ENCODE measurements at regions not wholly inside any gene's neighbourhood (a gene's known extent, or its start where the extent isn't known, plus 50 kb on each side); places are given as distances from the start of the nearest gene placed in this dataset.

DNA sequence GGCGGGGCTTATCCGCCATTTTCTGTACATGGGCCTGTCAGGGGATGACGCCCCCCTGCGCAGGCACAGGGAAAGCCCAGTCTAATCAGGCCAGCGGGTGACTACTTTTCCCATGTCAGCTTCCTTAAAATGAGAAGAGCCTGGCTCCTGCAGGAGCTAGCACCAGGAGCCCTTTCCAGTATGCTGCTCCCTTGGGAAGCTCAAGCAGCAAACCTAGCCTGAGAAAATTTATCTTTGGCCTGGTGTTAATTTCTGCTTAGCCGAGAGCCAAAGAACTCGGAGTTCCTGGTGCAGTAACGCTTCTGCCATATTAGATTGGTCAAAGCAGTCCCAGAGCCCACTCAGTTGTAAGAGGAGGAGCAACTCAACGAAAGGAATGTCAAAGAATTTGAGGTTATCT is 239.0 kb upstream of the PHYHIPL start:
- DNase-seq (ENCODE audit: low read depth, low spot score) (no peak), FAIRE-seq (no peak), ATAC-seq (no peak)
- BruUV-seq (replicated peaks) = no TSS peak
- H3K27ac ChIP-seq (ENCODE audit: control insufficient read depth, insufficient read depth) = no peak overlapping the region
- no peak overlapping the region for H2AFZ ChIP-seq (ENCODE audit: control insufficient read depth, low read depth, low read length)
- no peak overlapping the region for H3K9ac ChIP-seq (ENCODE audit: control insufficient read depth, insufficient read depth, low read length)
- SMC1A ChIA-PET (ENCODE audit: uncharacterized antibody, unreplicated experiment) = interaction anchor here (0.9 to 3.6 kb wide), 5 partner anchors 16 to 686 kb away, joined by 3 to 13 read pairs (median 3); no protein-coding TSS in a partner anchor
- POLR2A ChIA-PET = no interaction called here
- no peaks in the 10 kb centered on the region for H3K79me2 ChIP-seq (ENCODE audit: control insufficient read depth, insufficient read depth, low read length)
- RAD21 ChIA-PET (ENCODE audit: unreplicated experiment) = interaction anchor here (0.6 to 1.0 kb wide), 2 partner anchors 15 to 40 kb away, joined by 4 to 5 read pairs; no protein-coding TSS in a partner anchor
- peaks cover 0 to 2% of the 10 kb centered on the region in 2 experiments; a peak in 3 of 4 replicates for H3K27me3 ChIP-seq (replicated peaks in 1 of 2; ENCODE audit: control insufficient read depth in 2 of 2, insufficient read depth in 2 of 2, low read length in 1 of 2)
- H3K4me3 ChIP-seq = no peak overlapping the region
- no peaks in the 10 kb centered on the region for H3K9me3 ChIP-seq (replicated peaks; ENCODE audit: control insufficient read depth, insufficient read depth, low read length)
- intact Hi-C loops (cut with micrococcal nuclease; ENCODE audit: unreplicated experiment) (no loop called here), in situ Hi-C loops (cut with MboI) (no loop called here)
- H3K36me3 ChIP-seq (ENCODE audit: control insufficient read depth in 2 of 2, insufficient read depth in 2 of 2, low read length in 1 of 2) = no peaks in the 10 kb centered on the region
- H4K20me1 ChIP-seq (ENCODE audit: control insufficient read depth, insufficient read depth) = no peaks in the 10 kb centered on the region
- no peak for TF ChIP-seq NR2C1 (IDR thresholded peaks at IDR 0.05)
- TF ChIP-seq TCF3 (IDR thresholded peaks at IDR 0.05; ENCODE audit: borderline replicate concordance, insufficient read depth, low read depth, low read length) = no peak
- TF ChIP-seq ASH2L (IDR thresholded peaks at IDR 0.05; ENCODE audit: borderline replicate concordance, low read depth) = no peak
- TF ChIP-seq PAX8 (IDR thresholded peaks at IDR 0.05) = no peak
- TF ChIP-seq USF1 (IDR thresholded peaks at IDR 0.05; ENCODE audit: borderline replicate concordance, extremely low read length, insufficient read depth, low read depth, low read length) = no peak
- no peak for TF ChIP-seq SKIL (IDR thresholded peaks at IDR 0.05; ENCODE audit: low read depth, poor library complexity, severe bottlenecking)
- TF ChIP-seq, protein P1, sequence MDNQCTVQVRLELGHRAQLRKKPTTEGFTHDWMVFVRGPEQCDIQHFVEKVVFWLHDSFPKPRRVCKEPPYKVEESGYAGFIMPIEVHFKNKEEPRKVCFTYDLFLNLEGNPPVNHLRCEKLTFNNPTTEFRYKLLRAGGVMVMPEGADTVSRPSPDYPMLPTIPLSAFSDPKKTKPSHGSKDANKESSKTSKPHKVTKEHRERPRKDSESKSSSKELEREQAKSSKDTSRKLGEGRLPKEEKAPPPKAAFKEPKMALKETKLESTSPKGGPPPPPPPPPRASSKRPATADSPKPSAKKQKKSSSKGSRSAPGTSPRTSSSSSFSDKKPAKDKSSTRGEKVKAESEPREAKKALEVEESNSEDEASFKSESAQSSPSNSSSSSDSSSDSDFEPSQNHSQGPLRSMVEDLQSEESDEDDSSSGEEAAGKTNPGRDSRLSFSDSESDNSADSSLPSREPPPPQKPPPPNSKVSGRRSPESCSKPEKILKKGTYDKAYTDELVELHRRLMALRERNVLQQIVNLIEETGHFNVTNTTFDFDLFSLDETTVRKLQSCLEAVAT (IDR thresholded peaks at IDR 0.05) = no peak
- no peak for TF ChIP-seq IKZF1 (conservative IDR thresholded peaks at IDR 0.05)
- TF ChIP-seq FOS (IDR thresholded peaks at IDR 0.05; ENCODE audit: borderline replicate concordance, extremely low read depth, insufficient read length) = no peak
- TF ChIP-seq GATAD2B (conservative IDR thresholded peaks at IDR 0.05; ENCODE audit: low read depth) = no peak
- TF ChIP-seq NRF1 (conservative IDR thresholded peaks at IDR 0.05; ENCODE audit: low read depth, low read length) = no peak
- TF ChIP-seq, protein P2, sequence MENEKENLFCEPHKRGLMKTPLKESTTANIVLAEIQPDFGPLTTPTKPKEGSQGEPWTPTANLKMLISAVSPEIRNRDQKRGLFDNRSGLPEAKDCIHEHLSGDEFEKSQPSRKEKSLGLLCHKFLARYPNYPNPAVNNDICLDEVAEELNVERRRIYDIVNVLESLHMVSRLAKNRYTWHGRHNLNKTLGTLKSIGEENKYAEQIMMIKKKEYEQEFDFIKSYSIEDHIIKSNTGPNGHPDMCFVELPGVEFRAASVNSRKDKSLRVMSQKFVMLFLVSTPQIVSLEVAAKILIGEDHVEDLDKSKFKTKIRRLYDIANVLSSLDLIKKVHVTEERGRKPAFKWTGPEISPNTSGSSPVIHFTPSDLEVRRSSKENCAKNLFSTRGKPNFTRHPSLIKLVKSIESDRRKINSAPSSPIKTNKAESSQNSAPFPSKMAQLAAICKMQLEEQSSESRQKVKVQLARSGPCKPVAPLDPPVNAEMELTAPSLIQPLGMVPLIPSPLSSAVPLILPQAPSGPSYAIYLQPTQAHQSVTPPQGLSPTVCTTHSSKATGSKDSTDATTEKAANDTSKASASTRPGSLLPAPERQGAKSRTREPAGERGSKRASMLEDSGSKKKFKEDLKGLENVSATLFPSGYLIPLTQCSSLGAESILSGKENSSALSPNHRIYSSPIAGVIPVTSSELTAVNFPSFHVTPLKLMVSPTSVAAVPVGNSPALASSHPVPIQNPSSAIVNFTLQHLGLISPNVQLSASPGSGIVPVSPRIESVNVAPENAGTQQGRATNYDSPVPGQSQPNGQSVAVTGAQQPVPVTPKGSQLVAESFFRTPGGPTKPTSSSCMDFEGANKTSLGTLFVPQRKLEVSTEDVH (IDR thresholded peaks at IDR 0.05; ENCODE audit: low read depth, partially characterized antibody) = no peak
- TF ChIP-seq EZH2 (IDR thresholded peaks at IDR 0.05; ENCODE audit: borderline replicate concordance, control insufficient read depth, low read depth, low read length) = no peak
- TF ChIP-seq, protein P3, sequence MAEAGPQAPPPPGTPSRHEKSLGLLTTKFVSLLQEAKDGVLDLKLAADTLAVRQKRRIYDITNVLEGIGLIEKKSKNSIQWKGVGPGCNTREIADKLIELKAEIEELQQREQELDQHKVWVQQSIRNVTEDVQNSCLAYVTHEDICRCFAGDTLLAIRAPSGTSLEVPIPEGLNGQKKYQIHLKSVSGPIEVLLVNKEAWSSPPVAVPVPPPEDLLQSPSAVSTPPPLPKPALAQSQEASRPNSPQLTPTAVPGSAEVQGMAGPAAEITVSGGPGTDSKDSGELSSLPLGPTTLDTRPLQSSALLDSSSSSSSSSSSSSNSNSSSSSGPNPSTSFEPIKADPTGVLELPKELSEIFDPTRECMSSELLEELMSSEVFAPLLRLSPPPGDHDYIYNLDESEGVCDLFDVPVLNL (IDR thresholded peaks at IDR 0.05; ENCODE audit: low read depth, low read length) = no peak
- TF ChIP-seq POU2F2 (IDR thresholded peaks at IDR 0.05; ENCODE audit: borderline replicate concordance, low read depth, low read length) = no peak
- TF ChIP-seq POLR2A (IDR thresholded peaks at IDR 0.05; ENCODE audit: low read depth, low read length) = no peak
- no peak overlapping the region for H3K4me2 ChIP-seq (ENCODE audit: control insufficient read depth, insufficient read depth)
- 27% methylated on average over 9 of the region's 9 CpGs for WGBS (ENCODE audit: insufficient coverage, insufficient replicate concordance, low lambda C conversion rate, missing lambda C conversion rate)
- CTCF ChIA-PET = interaction anchor here (0.7 to 1.5 kb wide), 3 partner anchors 11 to 688 kb away, joined by 3 to 4 read pairs (median 3); no protein-coding TSS in a partner anchor
- H3K4me1 ChIP-seq (ENCODE audit: control insufficient read depth, insufficient read depth, low read length) = no peaks in the 10 kb centered on the region

All from GM12878 (cell line).